WTC11 (cell line): ENCODE measurements at regions not wholly inside any gene's neighbourhood (a gene's known extent, or its start where the extent isn't known, plus 50 kb on each side); places are given as distances from the start of the nearest gene placed in this dataset.

Source experiments
- ELF4 ChIP-seq: sonication (generic); formaldehyde crosslinking; IDR thresholded peaks from 2 replicates; pipeline ENCODE4 v1.8.1; 2022; ENCODE audit warnings: low read depth, mild to moderate bottlenecking, moderate library complexity, missing genetic modification reagents
- FOXJ3 ChIP-seq: sonication (generic); formaldehyde crosslinking; IDR thresholded peaks from 2 replicates; pipeline ENCODE4 v1.9.0; 2021; ENCODE audit warnings: missing genetic modification reagents, mild to moderate bottlenecking, borderline replicate concordance
- GABPB1 ChIP-seq: sonication (generic); formaldehyde crosslinking; IDR thresholded peaks from 2 replicates; pipeline ENCODE4 v1.8.1; 2023; ENCODE audit warnings: mild to moderate bottlenecking, missing genetic modification reagents
- NFE2L1 ChIP-seq: sonication (generic); formaldehyde crosslinking; IDR thresholded peaks from 2 replicates; pipeline ENCODE4 v1.8.1; 2023; ENCODE audit warnings: missing genetic modification reagents
- NR1H2 ChIP-seq: sonication (generic); formaldehyde crosslinking; IDR thresholded peaks from 2 replicates; pipeline ENCODE4 v1.9.0; 2021; ENCODE audit warnings: mild to moderate bottlenecking, moderate library complexity, missing genetic modification reagents
- SP1 ChIP-seq: sonication (generic); formaldehyde crosslinking; conservative IDR thresholded peaks from 2 replicates; pipeline ENCODE4 v1.8.1; 2022; ENCODE audit warnings: missing genetic modification reagents
- TEAD4 ChIP-seq: sonication (generic); formaldehyde crosslinking; IDR thresholded peaks from 2 replicates; pipeline ENCODE4 v1.8.0; 2022; ENCODE audit warnings: mild to moderate bottlenecking, missing genetic modification reagents
- ZNF232 ChIP-seq: sonication (generic); formaldehyde crosslinking; IDR thresholded peaks from 2 replicates; pipeline ENCODE4 v1.8.0; 2022; ENCODE audit warnings: mild to moderate bottlenecking, missing genetic modification reagents
- ZNF317 ChIP-seq: sonication (generic); formaldehyde crosslinking; IDR thresholded peaks from 2 replicates; pipeline ENCODE4 v1.8.1; 2023; ENCODE audit warnings: low read depth, mild to moderate bottlenecking, moderate library complexity, missing genetic modification reagents, borderline replicate concordance
- TF ChIP-seq, protein P1 (sequence below): fragments of 200-600 bp; IDR thresholded peaks from 2 replicates; pipeline ENCODE4 v1.8.0; 2022; ENCODE audit warnings: antibody characterized with exemption
- TF ChIP-seq, protein P2 (sequence below): sonication (generic); formaldehyde crosslinking; IDR thresholded peaks from 2 replicates; pipeline ENCODE4 v1.8.1; 2023; ENCODE audit warnings: mild to moderate bottlenecking, missing genetic modification reagents, moderate library complexity
- TF ChIP-seq, protein P3 (sequence below): sonication (generic); formaldehyde crosslinking; IDR thresholded peaks from 2 replicates; pipeline ENCODE4 v1.8.0; 2022; ENCODE audit warnings: mild to moderate bottlenecking, missing genetic modification reagents
- TF ChIP-seq, protein P4 (sequence below): sonication (generic); formaldehyde crosslinking; IDR thresholded peaks from 2 replicates; pipeline ENCODE4 v1.8.1; 2022; ENCODE audit warnings: low read depth, mild to moderate bottlenecking, moderate library complexity, missing genetic modification reagents, borderline replicate concordance

DNA sequence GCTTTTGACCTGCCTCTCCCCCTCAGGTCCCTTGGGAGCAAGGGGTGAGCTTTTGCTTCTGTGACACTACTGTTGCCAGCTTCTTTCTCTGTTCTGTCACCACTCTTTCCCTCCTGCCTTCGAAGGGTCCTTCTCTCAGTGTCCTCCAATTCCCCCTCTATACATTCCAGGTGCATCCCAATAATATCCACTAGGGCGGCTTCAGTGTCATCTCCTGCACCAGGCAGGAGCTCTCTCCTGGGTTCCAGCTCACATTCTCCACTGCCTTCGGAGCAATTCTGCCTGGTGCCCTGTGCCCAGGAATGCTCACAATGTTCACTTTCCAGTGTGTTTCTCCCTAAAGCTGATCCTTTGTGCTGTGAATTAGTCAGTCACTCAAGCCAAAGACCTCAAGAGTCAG lies 83.9 kb upstream of the CXCL14 start:
- TF ChIP-seq TEAD4 (CRISPR knock-in tag) (no peak), FOXJ3 (CRISPR knock-in tag) (no peak), ZNF232 (CRISPR knock-in tag) (no peak), GABPB1 (CRISPR knock-in tag) (no peak), ZNF317 (CRISPR knock-in tag) (no peak), NR1H2 (CRISPR knock-in tag) (no peak), ELF4 (no peak), NFE2L1 (CRISPR knock-in tag) (no peak), SP1 (no peak)
- TF ChIP-seq, protein P1, sequence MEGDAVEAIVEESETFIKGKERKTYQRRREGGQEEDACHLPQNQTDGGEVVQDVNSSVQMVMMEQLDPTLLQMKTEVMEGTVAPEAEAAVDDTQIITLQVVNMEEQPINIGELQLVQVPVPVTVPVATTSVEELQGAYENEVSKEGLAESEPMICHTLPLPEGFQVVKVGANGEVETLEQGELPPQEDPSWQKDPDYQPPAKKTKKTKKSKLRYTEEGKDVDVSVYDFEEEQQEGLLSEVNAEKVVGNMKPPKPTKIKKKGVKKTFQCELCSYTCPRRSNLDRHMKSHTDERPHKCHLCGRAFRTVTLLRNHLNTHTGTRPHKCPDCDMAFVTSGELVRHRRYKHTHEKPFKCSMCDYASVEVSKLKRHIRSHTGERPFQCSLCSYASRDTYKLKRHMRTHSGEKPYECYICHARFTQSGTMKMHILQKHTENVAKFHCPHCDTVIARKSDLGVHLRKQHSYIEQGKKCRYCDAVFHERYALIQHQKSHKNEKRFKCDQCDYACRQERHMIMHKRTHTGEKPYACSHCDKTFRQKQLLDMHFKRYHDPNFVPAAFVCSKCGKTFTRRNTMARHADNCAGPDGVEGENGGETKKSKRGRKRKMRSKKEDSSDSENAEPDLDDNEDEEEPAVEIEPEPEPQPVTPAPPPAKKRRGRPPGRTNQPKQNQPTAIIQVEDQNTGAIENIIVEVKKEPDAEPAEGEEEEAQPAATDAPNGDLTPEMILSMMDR, result no peak
- TF ChIP-seq, protein P2, sequence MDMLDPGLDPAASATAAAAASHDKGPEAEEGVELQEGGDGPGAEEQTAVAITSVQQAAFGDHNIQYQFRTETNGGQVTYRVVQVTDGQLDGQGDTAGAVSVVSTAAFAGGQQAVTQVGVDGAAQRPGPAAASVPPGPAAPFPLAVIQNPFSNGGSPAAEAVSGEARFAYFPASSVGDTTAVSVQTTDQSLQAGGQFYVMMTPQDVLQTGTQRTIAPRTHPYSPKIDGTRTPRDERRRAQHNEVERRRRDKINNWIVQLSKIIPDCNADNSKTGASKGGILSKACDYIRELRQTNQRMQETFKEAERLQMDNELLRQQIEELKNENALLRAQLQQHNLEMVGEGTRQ, result no peak
- TF ChIP-seq, protein P3, sequence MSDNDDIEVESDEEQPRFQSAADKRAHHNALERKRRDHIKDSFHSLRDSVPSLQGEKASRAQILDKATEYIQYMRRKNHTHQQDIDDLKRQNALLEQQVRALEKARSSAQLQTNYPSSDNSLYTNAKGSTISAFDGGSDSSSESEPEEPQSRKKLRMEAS (CRISPR knock-in tag), result no peak
- TF ChIP-seq, protein P4, sequence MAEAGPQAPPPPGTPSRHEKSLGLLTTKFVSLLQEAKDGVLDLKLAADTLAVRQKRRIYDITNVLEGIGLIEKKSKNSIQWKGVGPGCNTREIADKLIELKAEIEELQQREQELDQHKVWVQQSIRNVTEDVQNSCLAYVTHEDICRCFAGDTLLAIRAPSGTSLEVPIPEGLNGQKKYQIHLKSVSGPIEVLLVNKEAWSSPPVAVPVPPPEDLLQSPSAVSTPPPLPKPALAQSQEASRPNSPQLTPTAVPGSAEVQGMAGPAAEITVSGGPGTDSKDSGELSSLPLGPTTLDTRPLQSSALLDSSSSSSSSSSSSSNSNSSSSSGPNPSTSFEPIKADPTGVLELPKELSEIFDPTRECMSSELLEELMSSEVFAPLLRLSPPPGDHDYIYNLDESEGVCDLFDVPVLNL (CRISPR knock-in tag), result no peak
